Natural killer cell (primary cell): ENCODE measurements at regions not wholly inside any gene's neighbourhood (a gene's known extent, or its start where the extent isn't known, plus 50 kb on each side); places are given as distances from the start of the nearest gene placed in this dataset.

Source experiments
- ATAC-seq, 3 donors: fragments of 150-1000 bp in 2 of 3; fragments of 200-7000 bp in 1 of 3; cut with Tn5 transposase; 1 replicate in 1 of 3; 2 replicates in 2 of 3; pipeline ENCODE4 v1.10.0; 2021; ENCODE audit warnings: mild to moderate bottlenecking in 2 of 3, moderate library complexity in 2 of 3
- DNase-seq, 2 donors: peaks; one replicate each; pipeline versions ENCODE4 v3.0.0 to v3.0.0-alpha.2; 2013 to 2021; ENCODE audit warnings: mixed read lengths in 1 of 2
- H3K27ac ChIP-seq: one replicate; pipeline ENCODE4 v1.5.1; 2013; ENCODE audit warnings: mild to moderate bottlenecking, low read length
- H3K27me3 ChIP-seq: one replicate; pipeline ENCODE4 v1.6.1; 2013; ENCODE audit warnings: low read length; ENCODE audit not compliant: control insufficient read depth, insufficient read depth
- H3K36me3 ChIP-seq: one replicate; pipeline ENCODE4 v1.6.1; 2013; ENCODE audit warnings: low read length; ENCODE audit not compliant: control insufficient read depth, insufficient read depth
- H3K4me1 ChIP-seq: one replicate; pipeline ENCODE4 v1.6.1; 2013; ENCODE audit warnings: low read length; ENCODE audit not compliant: control insufficient read depth, insufficient read depth
- H3K4me3 ChIP-seq: one replicate; pipeline ENCODE4 v1.5.1; 2013; ENCODE audit warnings: low read length
- H3K9me3 ChIP-seq: one replicate; pipeline ENCODE4 v1.6.1; 2013; ENCODE audit warnings: low read length; ENCODE audit not compliant: control insufficient read depth, insufficient read depth
- H3K27ac Mint-ChIP-seq, 2 donors: one replicate each; pipeline ENCODE4 v1.8.0; 2022; ENCODE audit warnings: mild to moderate bottlenecking in 2 of 2, mixed read lengths in 2 of 2, moderate library complexity in 1 of 2
- H3K27me3 Mint-ChIP-seq, 2 donors: one replicate each; pipeline ENCODE4 v1.8.0; 2022; ENCODE audit warnings: low read depth in 2 of 2, mixed read lengths in 2 of 2
- H3K36me3 Mint-ChIP-seq: one replicate; pipeline ENCODE4 v1.8.0; 2022; ENCODE audit warnings: mixed read lengths
- H3K4me1 Mint-ChIP-seq, 2 donors: one replicate each; pipeline ENCODE4 v1.8.0; 2022; ENCODE audit warnings: mixed read lengths in 2 of 2
- H3K4me3 Mint-ChIP-seq: one replicate; pipeline ENCODE4 v1.8.0; 2022; ENCODE audit warnings: mild to moderate bottlenecking, moderate library complexity, mixed read lengths
- H3K9me3 Mint-ChIP-seq, 2 donors: one replicate each; pipeline ENCODE4 v1.8.0; 2022; ENCODE audit warnings: mixed read lengths in 2 of 2
- WGBS: methylation state at CpG from one replicate; pipeline ENCODE4 v1.1.7; 2013; ENCODE audit warnings: missing lambda C conversion rate; ENCODE audit not compliant: insufficient coverage; 5-methylcytosine and 5-hydroxymethylcytosine counted together
- intact Hi-C: fragments of 100-400 bp; cut with micrococcal nuclease; formaldehyde crosslinking; loops from one replicate; pipeline ENCODE4 v1.14.2; 2022
- TF ChIP-seq, protein P1 (sequence below): fragments of 200-600 bp; IDR thresholded peaks from one replicate; pipeline ENCODE4 v1.8.0; 2022; ENCODE audit warnings: antibody characterized with exemption

DNA sequence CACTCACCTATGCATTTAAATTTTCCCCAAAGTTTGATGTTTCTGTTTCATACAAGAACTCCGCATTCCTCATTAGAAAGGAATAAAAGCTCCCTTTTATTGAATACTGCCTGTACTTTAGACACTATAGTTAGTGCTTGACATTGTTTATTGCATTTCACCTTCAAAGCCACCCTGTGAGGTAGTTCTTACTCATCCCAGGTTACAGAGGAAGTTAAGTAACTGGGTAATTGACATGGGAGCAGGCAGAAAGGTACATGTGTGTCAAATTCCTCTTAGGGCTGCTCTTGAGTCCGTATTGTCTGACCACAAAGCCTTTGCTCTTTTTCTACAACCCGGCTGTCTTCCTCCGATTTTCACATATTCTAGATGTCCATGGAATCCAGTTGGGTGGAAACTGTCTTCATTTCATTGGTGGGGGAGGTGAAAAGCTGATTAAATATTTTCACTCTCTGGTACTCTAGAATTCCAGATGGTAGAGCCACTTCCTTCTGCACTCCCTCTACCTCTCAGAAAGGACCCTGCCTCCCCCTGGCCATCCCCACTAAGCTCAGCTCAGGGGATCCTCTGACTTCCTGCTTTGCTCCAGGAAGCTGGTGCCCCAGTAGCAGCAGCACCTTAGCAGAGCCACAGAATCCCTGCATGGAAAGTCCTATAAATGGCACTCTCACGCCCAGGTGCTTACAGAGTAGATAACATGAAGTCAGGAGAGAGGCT, 319.2 kb downstream of the LRATD1 start:
- H3K4me1 Mint-ChIP-seq = no peaks in the 10 kb centered on the region
- ATAC-seq (no peak), DNase-seq (no peak)
- H3K36me3 Mint-ChIP-seq = no peaks in the 10 kb centered on the region
- TF ChIP-seq, protein P1, sequence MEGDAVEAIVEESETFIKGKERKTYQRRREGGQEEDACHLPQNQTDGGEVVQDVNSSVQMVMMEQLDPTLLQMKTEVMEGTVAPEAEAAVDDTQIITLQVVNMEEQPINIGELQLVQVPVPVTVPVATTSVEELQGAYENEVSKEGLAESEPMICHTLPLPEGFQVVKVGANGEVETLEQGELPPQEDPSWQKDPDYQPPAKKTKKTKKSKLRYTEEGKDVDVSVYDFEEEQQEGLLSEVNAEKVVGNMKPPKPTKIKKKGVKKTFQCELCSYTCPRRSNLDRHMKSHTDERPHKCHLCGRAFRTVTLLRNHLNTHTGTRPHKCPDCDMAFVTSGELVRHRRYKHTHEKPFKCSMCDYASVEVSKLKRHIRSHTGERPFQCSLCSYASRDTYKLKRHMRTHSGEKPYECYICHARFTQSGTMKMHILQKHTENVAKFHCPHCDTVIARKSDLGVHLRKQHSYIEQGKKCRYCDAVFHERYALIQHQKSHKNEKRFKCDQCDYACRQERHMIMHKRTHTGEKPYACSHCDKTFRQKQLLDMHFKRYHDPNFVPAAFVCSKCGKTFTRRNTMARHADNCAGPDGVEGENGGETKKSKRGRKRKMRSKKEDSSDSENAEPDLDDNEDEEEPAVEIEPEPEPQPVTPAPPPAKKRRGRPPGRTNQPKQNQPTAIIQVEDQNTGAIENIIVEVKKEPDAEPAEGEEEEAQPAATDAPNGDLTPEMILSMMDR = no peak
- no peak overlapping the region for H3K27ac Mint-ChIP-seq
- Histone ChIP-seq H3K4me3 (no peak overlapping the region), H3K27ac (no peak overlapping the region), H3K4me1 (no peaks in the 10 kb centered on the region), H3K36me3 (no peaks in the 10 kb centered on the region), H3K27me3 (no peaks in the 10 kb centered on the region), H3K9me3 (no peaks in the 10 kb centered on the region)
- peaks cover 13 to 16% of the 10 kb centered on the region in 2 donors for H3K9me3 Mint-ChIP-seq
- intact Hi-C loops = no loop called here
- 74% methylated on average over 3 of the region's 5 CpGs for WGBS
- H3K4me3 Mint-ChIP-seq = no peak overlapping the region
- no peaks in the 10 kb centered on the region for H3K27me3 Mint-ChIP-seq

DNA sequence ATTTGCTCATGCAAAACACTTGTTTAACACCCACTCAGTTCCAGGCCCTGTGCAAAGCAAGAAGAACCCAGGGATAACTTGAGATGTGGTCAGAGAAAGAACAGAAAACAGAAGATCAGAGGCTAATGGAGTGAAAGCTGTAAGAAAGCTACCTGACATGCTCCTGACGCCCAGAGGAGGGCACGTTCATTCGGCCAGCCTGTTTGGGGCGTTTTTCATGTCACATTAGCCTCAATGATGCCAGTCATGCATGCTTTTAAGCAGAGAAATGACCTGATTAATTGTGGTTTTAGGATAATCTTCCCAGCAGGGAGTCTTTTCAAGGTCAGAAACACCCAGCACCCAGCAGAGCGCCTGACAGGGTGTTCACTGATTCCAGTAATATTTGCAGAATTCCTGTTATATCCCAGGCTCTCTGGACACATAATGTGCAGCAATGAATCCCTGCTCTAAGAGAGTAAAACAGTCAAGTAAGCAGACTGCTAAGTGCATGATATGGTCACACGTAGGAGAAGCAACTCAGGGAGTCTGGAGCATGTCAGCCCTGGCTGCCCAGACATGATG, 320.0 kb downstream of the LRATD1 start:
- no peak for DNase-seq
- H3K9me3 ChIP-seq = no peaks in the 10 kb centered on the region
- no peaks in the 10 kb centered on the region for H3K4me1 ChIP-seq
- WGBS = 75% methylated on average over 6 of the region's 6 CpGs
- H3K27me3 ChIP-seq = no peaks in the 10 kb centered on the region
- Mint-ChIP-seq H3K36me3 (no peaks in the 10 kb centered on the region), H3K9me3 (peaks cover 11 to 14% of the 10 kb centered on the region in 2 donors), H3K4me1 (no peaks in the 10 kb centered on the region), H3K4me3 (no peak overlapping the region), H3K27me3 (no peaks in the 10 kb centered on the region), H3K27ac (no peak overlapping the region)
- ATAC-seq = no peak
- H3K36me3 ChIP-seq = no peaks in the 10 kb centered on the region
- H3K4me3 ChIP-seq = no peak overlapping the region
- TF ChIP-seq, protein P1 = no peak
- intact Hi-C loops = no loop called here
- no peak overlapping the region for H3K27ac ChIP-seq

DNA sequence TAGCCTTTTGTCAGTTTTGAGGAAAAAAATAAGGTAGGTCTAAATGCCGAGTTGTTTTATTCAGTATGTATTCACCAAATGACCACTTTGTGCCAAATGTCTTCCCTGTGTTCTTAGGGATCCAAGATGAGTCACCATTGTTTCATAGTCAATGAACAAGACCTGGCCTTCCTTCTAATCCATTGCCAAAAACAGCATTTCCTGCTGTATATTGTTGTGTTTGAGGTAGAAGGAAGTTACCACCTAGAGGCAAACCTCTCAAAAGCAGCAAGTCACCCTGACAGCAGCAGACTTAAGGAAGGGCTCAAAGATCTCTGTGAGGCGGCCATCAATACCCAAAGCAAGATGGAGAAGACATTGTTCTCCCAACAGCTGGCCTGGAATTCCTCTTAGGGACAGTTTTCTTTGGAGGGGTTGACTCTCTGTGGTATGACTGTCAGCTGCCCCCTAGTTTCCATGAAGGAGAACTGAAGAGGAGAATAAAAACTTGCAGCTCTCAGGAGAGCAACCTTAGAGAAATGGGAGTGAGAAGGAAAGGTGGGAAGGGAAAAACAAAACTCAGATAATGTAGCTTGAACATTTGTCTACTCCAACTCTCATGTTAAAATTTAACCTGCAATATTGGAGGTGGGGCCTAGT, 328.3 kb downstream of the LRATD1 start:
- Mint-ChIP-seq H3K27ac (no peak overlapping the region), H3K9me3 (peaks cover 13 to 17% of the 10 kb centered on the region in 2 donors), H3K4me3 (no peak overlapping the region), H3K36me3 (no peaks in the 10 kb centered on the region), H3K4me1 (no peaks in the 10 kb centered on the region), H3K27me3 (peaks cover 0 to 3% of the 10 kb centered on the region in 2 donors)
- TF ChIP-seq, protein P1 = no peak
- no peak overlapping the region for H3K27ac ChIP-seq
- H3K4me1 ChIP-seq = no peaks in the 10 kb centered on the region
- H3K27me3 ChIP-seq = no peaks in the 10 kb centered on the region
- no peak for DNase-seq
- ATAC-seq = no peak
- no peak overlapping the region for H3K4me3 ChIP-seq
- no peaks in the 10 kb centered on the region for H3K36me3 ChIP-seq
- intact Hi-C loops = no loop called here
- WGBS = 91% methylated on average over 2 of the region's 2 CpGs
- no peaks in the 10 kb centered on the region for H3K9me3 ChIP-seq
